Erythroblast (primary cell): ENCODE measurements at regions not wholly inside any gene's neighbourhood (a gene's known extent, or its start where the extent isn't known, plus 50 kb on each side); places are given as distances from the start of the nearest gene placed in this dataset.
"Not testable (repeated sequence)": the region's sequence is repeated elsewhere in the genome, so short reads cannot be mapped to it uniquely, and the experiment has no call there.

Experiments used
- GATA1 ChIP-seq: IDR thresholded peaks from 2 replicates; pipeline ENCODE4 v1.6.1; 2011; ENCODE audit warnings: low read depth, mild to moderate bottlenecking, control low read depth, low read length, moderate library complexity
- POLR2A ChIP-seq: IDR thresholded peaks from 2 replicates; pipeline ENCODE4 v1.6.1; 2011; ENCODE audit warnings: mild to moderate bottlenecking, low read length

DNA sequence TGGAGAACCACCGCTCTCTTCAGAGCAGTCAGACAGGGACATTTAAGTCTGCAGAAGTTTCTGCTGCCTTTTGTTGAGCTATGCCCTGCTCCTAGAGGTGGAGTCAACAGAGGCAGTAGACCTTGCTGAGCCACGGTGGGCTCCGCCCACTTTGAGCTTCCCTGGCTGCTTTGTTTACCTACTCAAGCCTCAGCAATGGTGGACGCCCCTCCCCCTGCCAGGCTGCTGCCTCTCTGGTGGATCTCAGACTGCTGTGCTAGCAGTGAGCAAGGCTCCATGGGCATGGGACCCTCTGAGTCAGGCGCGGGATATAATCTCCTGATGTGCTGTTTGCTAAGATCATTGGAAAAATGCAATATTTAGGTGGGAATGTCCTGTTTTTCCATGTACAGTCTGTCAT is 89.5 kb upstream of the COP1 start:
- TF ChIP-seq POLR2A, GATA1: not testable (repeated sequence)
